GM12878 (cell line): ENCODE measurements at regions not wholly inside any gene's neighbourhood (a gene's known extent, or its start where the extent isn't known, plus 50 kb on each side); places are given as distances from the start of the nearest gene placed in this dataset.

Experiments used
- ATAC-seq: fragments of 200-7000 bp; cut with Tn5 transposase; 3 replicates; pipeline ENCODE4 v1.9.1; 2020; ENCODE audit warnings: mild to moderate bottlenecking, moderate library complexity
- BruUV-seq: library from RNA; stranded (reverse); fragments of 400-500 nt; replicated peaks from 2 replicates; lab custom pipeline; 2021; lab: Mats Ljungman, UMichigan
- CTCF ChIA-PET: fragments of 300-600 bp; sonication (Branson Sonifier 250); formaldehyde crosslinking; extraction: SDS; loops from one replicate; lab custom pipeline; 2021; ENCODE audit warnings: inconsistent platforms; lab: Yijun Ruan, JAX
- POLR2A ChIA-PET: fragments of 350-600 bp; formaldehyde crosslinking; extraction: SDS; loops from one replicate; lab custom pipeline; 2021; ENCODE audit warnings: inconsistent platforms; lab: Charles Lee
- RAD21 ChIA-PET: fragments of 300-600 bp; sonication (Branson Sonifier 250); formaldehyde crosslinking; loops from one replicate; lab custom pipeline; 2023; ENCODE audit warnings: antibody characterized with exemption; ENCODE audit not compliant: unreplicated experiment; lab: Charles Lee
- SMC1A ChIA-PET: fragments of 300-600 bp; sonication (Branson Sonifier 250); formaldehyde crosslinking; loops from one replicate; lab custom pipeline; 2023; ENCODE audit not compliant: unreplicated experiment, uncharacterized antibody; lab: Charles Lee
- DNase-seq: peaks from one replicate; pipeline ENCODE4 v3.0.0-alpha.2; 2011; ENCODE audit warnings: low read depth, low spot score
- FAIRE-seq: peaks from 3 replicates; lab custom pipeline; 2011; peaks lifted over from hg19 to GRCh38; lab: Jason Lieb, UNC
- H2AFZ ChIP-seq: 2 replicates; pipeline ENCODE4 v1.6.0; 2011; ENCODE audit warnings: low read depth, low read length, control low read depth; ENCODE audit not compliant: control insufficient read depth
- H3K27ac ChIP-seq: 2 replicates; pipeline ENCODE4 v1.5.1; 2011; ENCODE audit warnings: control low read depth; ENCODE audit not compliant: control insufficient read depth, insufficient read depth
- H3K27me3 ChIP-seq, 2 experiments: replicated peaks in 1 of 2; 2 replicates each; pipeline versions ENCODE4 v1.6.0 to v1.6.1; 2011; ENCODE audit warnings: low read length in 1 of 2; ENCODE audit not compliant: control insufficient read depth in 2 of 2, insufficient read depth in 2 of 2
- H3K36me3 ChIP-seq, 2 experiments: 2 replicates each; pipeline ENCODE4 v1.5.1; 2011; ENCODE audit warnings: low read length in 1 of 2; ENCODE audit not compliant: control insufficient read depth in 2 of 2, insufficient read depth in 2 of 2
- H3K4me1 ChIP-seq: 2 replicates; pipeline ENCODE4 v1.6.1; 2011; ENCODE audit warnings: mild to moderate bottlenecking, low read length, moderate library complexity, mixed read lengths; ENCODE audit not compliant: control insufficient read depth, insufficient read depth
- H3K4me2 ChIP-seq: 2 replicates; pipeline ENCODE4 v1.6.0; 2011; ENCODE audit warnings: control low read depth; ENCODE audit not compliant: control insufficient read depth, insufficient read depth
- H3K4me3 ChIP-seq: fragments of 200-600 bp; sonication (generic); 2 replicates; pipeline ENCODE4 v1.5.1; 2016
- H3K79me2 ChIP-seq: 2 replicates; pipeline ENCODE4 v1.6.0; 2011; ENCODE audit warnings: low read length; ENCODE audit not compliant: control insufficient read depth, insufficient read depth
- H3K9ac ChIP-seq: 2 replicates; pipeline ENCODE4 v1.8.0; 2011; ENCODE audit warnings: low read length, control low read depth, mixed read lengths; ENCODE audit not compliant: control insufficient read depth, insufficient read depth
- H3K9me3 ChIP-seq: replicated peaks from 3 replicates; pipeline ENCODE4 v1.5.1; 2011; ENCODE audit warnings: mild to moderate bottlenecking, low read length; ENCODE audit not compliant: control insufficient read depth, insufficient read depth
- H4K20me1 ChIP-seq: 2 replicates; pipeline ENCODE4 v1.6.0; 2011; ENCODE audit not compliant: control insufficient read depth, insufficient read depth
- CHD4 ChIP-seq: fragments of 200-600 bp; sonication (generic); IDR thresholded peaks from 2 replicates; pipeline ENCODE4 v1.6.1; 2016; ENCODE audit warnings: mild to moderate bottlenecking
- CREB1 ChIP-seq: IDR thresholded peaks from 2 replicates; pipeline ENCODE4 v1.6.1; 2012; ENCODE audit warnings: low read depth, mild to moderate bottlenecking, inconsistent platforms
- CUX1 ChIP-seq: IDR thresholded peaks from 2 replicates; pipeline ENCODE4 v1.6.1; 2012; ENCODE audit warnings: improper control_type of control experiment, low read depth, low read length; ENCODE audit not compliant: insufficient replicate concordance
- ESRRA ChIP-seq: IDR thresholded peaks from 2 replicates; pipeline ENCODE4 v1.6.1; 2012; ENCODE audit warnings: mild to moderate bottlenecking, low read length, improper control_type of control experiment
- FOS ChIP-seq: IDR thresholded peaks from 3 replicates; pipeline ENCODE4 v1.6.1; 2011; ENCODE audit warnings: borderline replicate concordance; ENCODE audit not compliant: insufficient read length; ENCODE audit errors: extremely low read depth
- FOXK2 ChIP-seq: fragments of 450-650 bp; IDR thresholded peaks from 2 replicates; pipeline ENCODE4 v1.6.1; 2017; ENCODE audit warnings: mild to moderate bottlenecking, moderate library complexity
- KAT2A ChIP-seq: conservative IDR thresholded peaks from 2 replicates; pipeline ENCODE4 v1.6.1; 2011; ENCODE audit warnings: low read depth, low read length; ENCODE audit not compliant: control insufficient read depth
- NR2C1 ChIP-seq: fragments of 450-650 bp; IDR thresholded peaks from 2 replicates; pipeline ENCODE4 v1.6.1; 2017; ENCODE audit warnings: antibody characterized with exemption, mild to moderate bottlenecking, moderate library complexity
- NR2C2 ChIP-seq: IDR thresholded peaks from 2 replicates; pipeline ENCODE4 v1.6.1; 2011; ENCODE audit warnings: borderline replicate concordance, low read depth; ENCODE audit not compliant: control insufficient read depth, insufficient read length
- NR2F1 ChIP-seq: fragments of 450-650 bp; conservative IDR thresholded peaks from 2 replicates; pipeline ENCODE4 v1.6.1; 2017; ENCODE audit warnings: mild to moderate bottlenecking
- PKNOX1 ChIP-seq: fragments of 450-650 bp; IDR thresholded peaks from 2 replicates; pipeline ENCODE4 v1.6.1; 2016; ENCODE audit warnings: mild to moderate bottlenecking
- PML ChIP-seq: IDR thresholded peaks from 2 replicates; pipeline ENCODE4 v1.6.1; 2012; ENCODE audit warnings: low read length, inconsistent platforms
- SIX5 ChIP-seq: IDR thresholded peaks from 2 replicates; pipeline ENCODE4 v1.6.1; 2011; ENCODE audit warnings: mild to moderate bottlenecking, low read depth, low read length, moderate library complexity; ENCODE audit not compliant: severe bottlenecking
- SMAD5 ChIP-seq: IDR thresholded peaks from 2 replicates; pipeline ENCODE4 v1.6.1; 2016; ENCODE audit warnings: antibody characterized with exemption, low read depth
- STAT3 ChIP-seq: IDR thresholded peaks from 2 replicates; pipeline ENCODE4 v1.6.1; 2011; ENCODE audit warnings: low read depth, low read length, improper control_type of control experiment
- WGBS: methylation state at CpG from one replicate; pipeline ENCODE4 v1.1.6; 2016; ENCODE audit warnings: low lambda C conversion rate; ENCODE audit not compliant: insufficient replicate concordance, insufficient coverage; ENCODE audit errors: missing lambda C conversion rate; 5-methylcytosine and 5-hydroxymethylcytosine counted together
- in situ Hi-C: fragments of 300-500 bp; cut with MboI; formaldehyde crosslinking; loops from 9 replicates; pipeline ENCODE4 v1.14.3; 2018; ENCODE audit warnings: mixed read lengths
- intact Hi-C: fragments of 100-400 bp; cut with micrococcal nuclease; formaldehyde crosslinking; loops from one replicate; pipeline ENCODE4 v1.14.2; 2022; ENCODE audit not compliant: unreplicated experiment

- ChIA-PET CTCF (no interaction called here), SMC1A (no interaction called here), POLR2A (no interaction called here), RAD21 (no interaction called here)
- 39% methylated on average over 3 of the region's 3 CpGs for WGBS
- Histone ChIP-seq H3K4me3 (no peak overlapping the region), H3K4me1 (no peaks in the 10 kb centered on the region), H3K27ac (no peak overlapping the region), H3K9ac (no peak overlapping the region), H3K36me3 (no peaks in the 10 kb centered on the region), H4K20me1 (no peaks in the 10 kb centered on the region), H2AFZ (no peak overlapping the region), H3K79me2 (no peaks in the 10 kb centered on the region), H3K4me2 (no peak overlapping the region), H3K27me3 (no peaks in the 10 kb centered on the region), H3K9me3 (no peaks in the 10 kb centered on the region)
- FAIRE-seq (no peak), ATAC-seq (no peak), DNase-seq (no peak)
- no peak for TF ChIP-seq CHD4
- TF ChIP-seq NR2C1, result no peak
- no peak for TF ChIP-seq PML
- no peak for TF ChIP-seq FOS
- no peak for TF ChIP-seq STAT3
- no peak for TF ChIP-seq SIX5
- no peak for TF ChIP-seq PKNOX1
- no peak for TF ChIP-seq NR2F1
- TF ChIP-seq FOXK2, result no peak
- TF ChIP-seq ESRRA, result no peak
- TF ChIP-seq CUX1, result no peak
- TF ChIP-seq CREB1, result no peak
- no peak for TF ChIP-seq NR2C2
- TF ChIP-seq SMAD5, result no peak
- no peak for TF ChIP-seq KAT2A
- intact Hi-C loops, result no loop called here
- BruUV-seq, result no TSS peak
- in situ Hi-C loops, result no loop called here
Measured at GRCh38 chr7:68317476-68317875, 1280.8 kb upstream of the AUTS2 start.
